ENCODE measurements at regions not wholly inside any gene's neighbourhood (a gene's known extent, or its start where the extent isn't known, plus 50 kb on each side); places are given as distances from the start of the nearest gene placed in this dataset.

DNA sequence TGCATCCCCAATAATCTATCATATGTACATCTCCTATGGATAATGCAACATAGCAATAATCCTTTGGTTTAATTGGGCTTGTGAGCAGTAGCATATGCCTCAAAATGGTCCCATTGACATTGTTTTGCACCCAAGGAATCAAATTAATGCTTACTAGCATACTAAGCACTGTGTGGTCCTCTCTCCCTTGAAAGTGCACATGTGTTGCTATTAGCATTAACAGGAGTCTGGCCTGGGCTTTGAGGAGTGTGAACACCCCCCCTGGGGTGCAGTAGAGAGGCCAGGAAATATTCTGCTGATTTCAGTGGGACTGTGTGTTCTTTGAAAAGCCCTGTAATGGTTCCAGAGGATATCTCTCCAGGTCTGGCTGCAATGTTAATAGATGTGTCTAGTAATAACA is 1148.4 kb downstream of the VRK1 start:
- DNase-seq = no peak
- Mint-ChIP-seq H3K27me3 (ENCODE audit: unreplicated experiment) (no peaks in the 10 kb centered on the region), H3K4me3 (ENCODE audit: unreplicated experiment) (no peak overlapping the region), H3K9me3 (ENCODE audit: unreplicated experiment) (peaks cover 4% of the 10 kb centered on the region), H3K36me3 (ENCODE audit: unreplicated experiment) (no peaks in the 10 kb centered on the region), H3K4me1 (ENCODE audit: low read depth, unreplicated experiment) (no peaks in the 10 kb centered on the region), H3K27ac (ENCODE audit: unreplicated experiment) (no peak overlapping the region)
- TF ChIP-seq, protein P1, sequence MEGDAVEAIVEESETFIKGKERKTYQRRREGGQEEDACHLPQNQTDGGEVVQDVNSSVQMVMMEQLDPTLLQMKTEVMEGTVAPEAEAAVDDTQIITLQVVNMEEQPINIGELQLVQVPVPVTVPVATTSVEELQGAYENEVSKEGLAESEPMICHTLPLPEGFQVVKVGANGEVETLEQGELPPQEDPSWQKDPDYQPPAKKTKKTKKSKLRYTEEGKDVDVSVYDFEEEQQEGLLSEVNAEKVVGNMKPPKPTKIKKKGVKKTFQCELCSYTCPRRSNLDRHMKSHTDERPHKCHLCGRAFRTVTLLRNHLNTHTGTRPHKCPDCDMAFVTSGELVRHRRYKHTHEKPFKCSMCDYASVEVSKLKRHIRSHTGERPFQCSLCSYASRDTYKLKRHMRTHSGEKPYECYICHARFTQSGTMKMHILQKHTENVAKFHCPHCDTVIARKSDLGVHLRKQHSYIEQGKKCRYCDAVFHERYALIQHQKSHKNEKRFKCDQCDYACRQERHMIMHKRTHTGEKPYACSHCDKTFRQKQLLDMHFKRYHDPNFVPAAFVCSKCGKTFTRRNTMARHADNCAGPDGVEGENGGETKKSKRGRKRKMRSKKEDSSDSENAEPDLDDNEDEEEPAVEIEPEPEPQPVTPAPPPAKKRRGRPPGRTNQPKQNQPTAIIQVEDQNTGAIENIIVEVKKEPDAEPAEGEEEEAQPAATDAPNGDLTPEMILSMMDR (IDR thresholded peaks at IDR 0.05; ENCODE audit: partially characterized antibody, unreplicated experiment) = no peak

DNA sequence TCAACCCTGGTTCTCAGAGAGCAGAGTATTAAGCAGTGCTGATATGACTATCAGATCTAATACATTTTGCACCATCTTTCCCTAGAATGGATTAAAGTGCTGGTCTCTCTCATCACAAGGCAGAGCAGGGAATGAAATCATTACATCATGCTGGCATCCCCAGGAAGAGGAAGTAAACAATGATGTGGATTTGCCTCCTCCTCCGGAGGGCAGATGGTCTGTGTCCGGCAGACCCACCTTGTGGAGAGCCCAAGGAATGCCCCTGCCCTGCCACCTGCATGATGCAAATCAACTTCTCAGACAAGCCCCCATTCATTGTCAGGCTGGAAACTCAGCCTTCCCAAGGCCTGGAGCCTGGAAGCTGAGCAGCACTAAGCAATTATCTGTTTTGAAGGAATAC is 1149.1 kb downstream of the VRK1 start:
- Mint-ChIP-seq H3K9me3 (ENCODE audit: unreplicated experiment) (peaks cover 4% of the 10 kb centered on the region), H3K4me3 (ENCODE audit: unreplicated experiment) (no peak overlapping the region), H3K4me1 (ENCODE audit: low read depth, unreplicated experiment) (no peaks in the 10 kb centered on the region), H3K27me3 (ENCODE audit: unreplicated experiment) (no peaks in the 10 kb centered on the region), H3K27ac (ENCODE audit: unreplicated experiment) (no peak overlapping the region), H3K36me3 (ENCODE audit: unreplicated experiment) (no peaks in the 10 kb centered on the region)
- DNase-seq = no peak
- TF ChIP-seq, protein P1 (IDR thresholded peaks at IDR 0.05; ENCODE audit: partially characterized antibody, unreplicated experiment) = no peak

DNA sequence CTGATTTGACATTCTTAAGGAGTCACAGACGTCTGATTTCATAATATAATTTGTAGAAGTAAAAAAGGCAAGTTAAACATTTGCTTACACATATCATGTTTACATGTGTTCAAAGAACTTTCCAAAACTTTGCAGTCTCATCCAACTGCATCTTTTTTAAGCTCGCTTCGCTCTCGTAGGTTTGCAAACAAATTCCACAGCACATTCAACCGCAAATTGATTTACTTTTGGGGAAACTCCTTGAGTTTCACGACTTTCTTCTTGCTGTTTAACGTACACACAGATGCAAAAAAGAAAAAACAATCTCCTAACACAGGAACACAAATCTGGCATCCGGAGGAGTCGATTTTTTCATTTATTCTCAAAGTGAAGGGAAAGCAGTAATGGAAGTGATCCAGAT is 1149.5 kb downstream of the VRK1 start:
- Mint-ChIP-seq H3K4me1 (ENCODE audit: low read depth, unreplicated experiment) (no peaks in the 10 kb centered on the region), H3K4me3 (ENCODE audit: unreplicated experiment) (no peak overlapping the region), H3K36me3 (ENCODE audit: unreplicated experiment) (no peaks in the 10 kb centered on the region), H3K27me3 (ENCODE audit: unreplicated experiment) (no peaks in the 10 kb centered on the region), H3K27ac (ENCODE audit: unreplicated experiment) (no peak overlapping the region), H3K9me3 (ENCODE audit: unreplicated experiment) (peaks cover 4% of the 10 kb centered on the region)
- TF ChIP-seq, protein P1 (IDR thresholded peaks at IDR 0.05; ENCODE audit: partially characterized antibody, unreplicated experiment) = no peak
- no peak for DNase-seq

DNA sequence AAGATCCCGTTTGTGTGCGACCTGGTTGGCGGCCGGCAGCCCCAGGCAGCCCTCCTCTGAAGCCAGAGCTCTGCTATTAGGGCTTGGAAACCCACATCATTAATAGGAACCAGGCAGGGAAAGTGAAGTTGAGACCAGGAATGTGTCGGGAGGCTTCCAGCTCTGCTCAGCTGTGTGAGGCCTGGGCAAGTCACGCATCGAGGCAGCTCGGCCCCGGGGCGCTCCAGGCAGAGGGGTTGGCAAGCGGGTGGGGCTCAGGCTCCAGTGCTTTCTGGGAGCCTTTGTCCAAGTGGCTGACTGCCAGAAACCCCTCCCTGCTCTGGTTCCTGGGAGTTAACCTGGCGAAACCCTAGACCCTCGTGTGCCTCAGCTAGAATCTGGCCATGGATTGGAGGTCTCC is 1151.7 kb downstream of the VRK1 start:
- H3K4me1 Mint-ChIP-seq (ENCODE audit: low read depth, unreplicated experiment) = no peaks in the 10 kb centered on the region
- H3K9me3 Mint-ChIP-seq (ENCODE audit: unreplicated experiment) = peaks cover 4% of the 10 kb centered on the region
- H3K4me3 Mint-ChIP-seq (ENCODE audit: unreplicated experiment) = no peak overlapping the region
- TF ChIP-seq, protein P1 (IDR thresholded peaks at IDR 0.05; ENCODE audit: partially characterized antibody, unreplicated experiment) = no peak
- no peaks in the 10 kb centered on the region for H3K27me3 Mint-ChIP-seq (ENCODE audit: unreplicated experiment)
- no peak for DNase-seq
- no peak overlapping the region for H3K27ac Mint-ChIP-seq (ENCODE audit: unreplicated experiment)
- H3K36me3 Mint-ChIP-seq (ENCODE audit: unreplicated experiment) = no peaks in the 10 kb centered on the region

DNA sequence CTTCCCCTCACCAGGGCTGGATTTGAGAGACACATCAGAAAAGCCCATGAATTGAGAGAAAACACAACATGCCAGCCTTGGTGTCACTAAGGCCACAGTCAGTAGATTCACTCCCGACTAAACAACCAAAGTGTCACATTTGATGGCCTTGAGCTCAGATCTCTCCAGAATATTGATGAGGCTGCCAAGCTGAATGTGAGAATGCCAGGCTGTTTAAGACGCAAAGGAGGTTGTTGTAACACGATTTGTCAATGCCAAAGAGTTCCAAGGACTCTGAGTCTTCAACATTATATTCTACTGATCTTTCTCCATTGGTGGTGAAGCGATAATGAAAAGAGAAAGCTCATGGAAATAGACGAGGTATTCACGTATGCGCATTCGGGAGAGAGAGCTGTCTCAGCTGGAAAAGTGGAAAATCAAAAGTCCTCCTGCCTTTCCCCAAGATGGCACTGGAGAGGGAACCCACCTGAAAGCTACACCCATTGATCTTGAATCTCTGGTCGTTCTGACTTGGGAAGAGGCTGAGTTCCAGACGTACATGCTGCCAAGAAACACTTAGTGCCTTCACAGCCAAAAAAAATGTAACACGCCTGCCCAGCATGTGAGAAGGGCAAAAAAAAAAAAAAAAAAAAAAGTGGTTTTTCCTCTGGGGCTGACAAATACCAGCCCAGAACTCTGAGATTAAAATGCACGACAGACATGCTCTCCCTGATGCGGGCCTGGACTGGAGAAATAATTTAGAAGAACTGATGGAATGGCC is 1159.6 kb downstream of the VRK1 start:
- Mint-ChIP-seq H3K36me3 (ENCODE audit: unreplicated experiment) (peaks cover 4% of the 10 kb centered on the region), H3K4me3 (ENCODE audit: unreplicated experiment) (no peak overlapping the region), H3K4me1 (ENCODE audit: low read depth, unreplicated experiment) (no peaks in the 10 kb centered on the region), H3K9me3 (ENCODE audit: unreplicated experiment) (no peaks in the 10 kb centered on the region), H3K27me3 (ENCODE audit: unreplicated experiment) (no peaks in the 10 kb centered on the region), H3K27ac (ENCODE audit: unreplicated experiment) (no peak overlapping the region)
- DNase-seq = no peak
- TF ChIP-seq, protein P1 (IDR thresholded peaks at IDR 0.05; ENCODE audit: partially characterized antibody, unreplicated experiment) = no peak
